Loucy (cell line): ENCODE measurements at regions not wholly inside any gene's neighbourhood (a gene's known extent, or its start where the extent isn't known, plus 50 kb on each side); places are given as distances from the start of the nearest gene placed in this dataset.

Source experiments
- CTCF ChIP-seq: fragments of 200-600 bp; sonication (generic); conservative IDR thresholded peaks from 2 replicates; pipeline ENCODE4 v1.5.1; 2014; ENCODE audit warnings: mild to moderate bottlenecking, antibody characterized with exemption, low read length
- EZH2phosphoT487 ChIP-seq: fragments of 200-600 bp; IDR thresholded peaks from 2 replicates; pipeline ENCODE4 v1.6.1; 2018; ENCODE audit warnings: antibody characterized with exemption, mild to moderate bottlenecking, moderate library complexity, borderline replicate concordance

DNA sequence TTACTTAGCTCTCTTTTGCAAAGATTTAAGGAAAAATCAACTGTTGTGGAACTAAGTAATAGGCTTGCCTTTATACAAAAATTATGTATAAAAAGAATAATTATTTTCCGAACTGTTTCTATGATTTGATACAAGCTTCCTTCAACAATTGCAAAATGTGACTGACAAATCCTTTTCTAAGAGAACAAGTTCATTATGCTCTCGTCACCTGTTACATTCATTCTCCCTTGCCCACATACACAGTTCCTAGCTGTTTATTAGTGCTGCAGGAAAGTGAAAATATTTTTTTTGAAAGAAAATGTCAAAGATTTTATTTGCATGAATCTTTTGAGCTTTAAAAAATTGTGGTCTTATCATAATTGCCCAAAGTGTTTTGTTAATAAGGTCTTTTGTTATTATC, 466.2 kb downstream of the USP25 start:
- TF ChIP-seq CTCF (no peak), EZH2phosphoT487 (no peak)
